ENCODE measurements at regions not wholly inside any gene's neighbourhood (a gene's known extent, or its start where the extent isn't known, plus 50 kb on each side); places are given as distances from the start of the nearest gene placed in this dataset.

DNA sequence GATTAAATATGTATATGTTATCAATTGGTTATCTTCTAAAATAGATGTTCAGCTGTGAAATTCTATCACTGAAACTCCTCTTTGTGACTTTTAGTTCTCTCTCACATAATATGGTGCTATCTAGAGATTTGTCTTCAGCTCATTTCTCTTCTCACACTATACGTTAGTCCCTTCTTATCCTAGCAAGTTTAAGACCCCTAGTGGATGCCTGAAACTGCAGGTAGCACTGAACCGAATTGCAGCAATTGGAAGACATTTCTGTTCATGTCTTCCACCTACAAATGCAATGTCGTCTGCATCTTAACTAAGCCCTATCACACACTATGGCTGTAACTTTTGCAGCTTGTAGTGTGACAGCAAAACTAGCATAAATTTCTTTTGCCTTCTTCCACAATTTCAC lies 442.7 kb upstream of the POM121L12 start:
- no peak overlapping the region for H2AK5ac ChIP-seq (ENCODE audit: low read depth, low read length)
- no peak overlapping the region for H2BK20ac ChIP-seq (ENCODE audit: low read length)
- 90% methylated on average over 3 of the region's 3 CpGs; no CpG with 5 or more reads in 1 of the 2 experiments for WGBS, 2 experiments (ENCODE audit: extremely low coverage in 1 of 2, insufficient coverage in 1 of 2, insufficient read length in 1 of 2, insufficient replicate concordance in 2 of 2, low coverage in 1 of 2, low lambda C conversion rate in 2 of 2, missing lambda C conversion rate in 1 of 2)
- H2BK12ac ChIP-seq (ENCODE audit: low read depth, low read length): no peak overlapping the region
- FAIRE-seq: no peak
- peak overlapping the region; percentile 51; the same call in 1 of the 2 replicates for H2AFZ ChIP-seq (ENCODE audit: low read length)
- no peak overlapping the region for H4K5ac ChIP-seq (ENCODE audit: insufficient read length, low read depth, low read length)
- TF ChIP-seq, protein P1, sequence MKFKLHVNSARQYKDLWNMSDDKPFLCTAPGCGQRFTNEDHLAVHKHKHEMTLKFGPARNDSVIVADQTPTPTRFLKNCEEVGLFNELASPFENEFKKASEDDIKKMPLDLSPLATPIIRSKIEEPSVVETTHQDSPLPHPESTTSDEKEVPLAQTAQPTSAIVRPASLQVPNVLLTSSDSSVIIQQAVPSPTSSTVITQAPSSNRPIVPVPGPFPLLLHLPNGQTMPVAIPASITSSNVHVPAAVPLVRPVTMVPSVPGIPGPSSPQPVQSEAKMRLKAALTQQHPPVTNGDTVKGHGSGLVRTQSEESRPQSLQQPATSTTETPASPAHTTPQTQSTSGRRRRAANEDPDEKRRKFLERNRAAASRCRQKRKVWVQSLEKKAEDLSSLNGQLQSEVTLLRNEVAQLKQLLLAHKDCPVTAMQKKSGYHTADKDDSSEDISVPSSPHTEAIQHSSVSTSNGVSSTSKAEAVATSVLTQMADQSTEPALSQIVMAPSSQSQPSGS (IDR thresholded peaks at IDR 0.05; ENCODE audit: low read length): no peak
- TF ChIP-seq, protein P2, sequence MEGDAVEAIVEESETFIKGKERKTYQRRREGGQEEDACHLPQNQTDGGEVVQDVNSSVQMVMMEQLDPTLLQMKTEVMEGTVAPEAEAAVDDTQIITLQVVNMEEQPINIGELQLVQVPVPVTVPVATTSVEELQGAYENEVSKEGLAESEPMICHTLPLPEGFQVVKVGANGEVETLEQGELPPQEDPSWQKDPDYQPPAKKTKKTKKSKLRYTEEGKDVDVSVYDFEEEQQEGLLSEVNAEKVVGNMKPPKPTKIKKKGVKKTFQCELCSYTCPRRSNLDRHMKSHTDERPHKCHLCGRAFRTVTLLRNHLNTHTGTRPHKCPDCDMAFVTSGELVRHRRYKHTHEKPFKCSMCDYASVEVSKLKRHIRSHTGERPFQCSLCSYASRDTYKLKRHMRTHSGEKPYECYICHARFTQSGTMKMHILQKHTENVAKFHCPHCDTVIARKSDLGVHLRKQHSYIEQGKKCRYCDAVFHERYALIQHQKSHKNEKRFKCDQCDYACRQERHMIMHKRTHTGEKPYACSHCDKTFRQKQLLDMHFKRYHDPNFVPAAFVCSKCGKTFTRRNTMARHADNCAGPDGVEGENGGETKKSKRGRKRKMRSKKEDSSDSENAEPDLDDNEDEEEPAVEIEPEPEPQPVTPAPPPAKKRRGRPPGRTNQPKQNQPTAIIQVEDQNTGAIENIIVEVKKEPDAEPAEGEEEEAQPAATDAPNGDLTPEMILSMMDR (IDR thresholded peaks at IDR 0.05; ENCODE audit: control extremely low read depth in 1 of 3, insufficient read depth in 1 of 3, low read depth in 1 of 3, low read length in 3 of 3): peak in 1 of 3 experiments; percentile 29; a peak in 1 of 4 replicates
- peak; percentile 17 to 19; a peak in 1 of 4 replicates for TF ChIP-seq RAD21 (IDR thresholded peaks at IDR 0.05 in 1 of 2, conservative IDR thresholded peaks at IDR 0.05 in 1 of 2; ENCODE audit: low read depth in 2 of 2, low read length in 2 of 2)
- H3K9me3 ChIP-seq (ENCODE audit: insufficient read depth in 2 of 2, low read depth in 1 of 2, low read length in 1 of 2): peaks cover 6 to 8% of the 10 kb centered on the region in 2 experiments; a peak in 3 of 4 replicates
- H3K14ac ChIP-seq (ENCODE audit: insufficient read length): no peak overlapping the region
- H3K4me3 ChIP-seq (ENCODE audit: extremely low read depth in 1 of 4, insufficient read depth in 2 of 4, low read depth in 3 of 4, low read length in 4 of 4): no peak overlapping the region
- no peak overlapping the region for H2BK120ac ChIP-seq (replicated peaks; ENCODE audit: low read depth, low read length)
- DNase-seq (ENCODE audit: low read depth in 1 of 2, low spot score in 2 of 2): no peak
- no peaks in the 10 kb centered on the region for H4K20me1 ChIP-seq (replicated peaks in 1 of 2; ENCODE audit: control insufficient read depth in 1 of 2, insufficient read depth in 2 of 2, low read length in 2 of 2)
- no peaks in the 10 kb centered on the region for H3K4me1 ChIP-seq (replicated peaks in 1 of 4; ENCODE audit: control insufficient read depth in 3 of 4, insufficient read depth in 4 of 4, low read length in 3 of 4)
- no peak overlapping the region for H3K9ac ChIP-seq (replicated peaks in 1 of 4; ENCODE audit: extremely low read depth in 1 of 4, low read depth in 3 of 4, low read length in 3 of 4)
- no peak overlapping the region for H2BK5ac ChIP-seq (ENCODE audit: low read depth, low read length)
- no peak overlapping the region for H3K4me2 ChIP-seq (ENCODE audit: insufficient read depth in 1 of 2, low read depth in 2 of 2, low read length in 2 of 2)
- no peaks in the 10 kb centered on the region; a peak in 1 of 8 replicates for H3K36me3 ChIP-seq (ENCODE audit: control insufficient read depth in 2 of 4, insufficient read depth in 4 of 4, low read length in 3 of 4)
- H3K23me2 ChIP-seq (ENCODE audit: low read depth, low read length): no peaks in the 10 kb centered on the region
- no peak overlapping the region for H3K18ac ChIP-seq (ENCODE audit: extremely low read depth, low read length)
- H4K8ac ChIP-seq (ENCODE audit: extremely low read depth, insufficient read depth, low read length): no peak overlapping the region
- H3K27ac ChIP-seq (ENCODE audit: low read depth, low read length): no peak overlapping the region
- H3K56ac ChIP-seq (replicated peaks; ENCODE audit: insufficient read length, low read depth, low read length): no peak overlapping the region
- H3K27me3 ChIP-seq (replicated peaks in 1 of 4; ENCODE audit: control insufficient read depth in 3 of 4, extremely low read depth in 1 of 4, insufficient read depth in 3 of 4, low read length in 3 of 4): no peaks in the 10 kb centered on the region
- H3K79me2 ChIP-seq (ENCODE audit: control insufficient read depth in 1 of 2, insufficient read depth in 2 of 2, low read length in 2 of 2): no peaks in the 10 kb centered on the region
- CTCF ChIA-PET (ENCODE audit: partially characterized antibody): interaction anchor here (0.6 to 1.7 kb wide), 4 partner anchors 9 to 112 kb away, joined by 3 to 4 read pairs (median 3); no protein-coding TSS in a partner anchor
- no peak overlapping the region for H2BK15ac ChIP-seq (ENCODE audit: low read length)
- H4K91ac ChIP-seq (replicated peaks; ENCODE audit: insufficient read length, low read length): no peak overlapping the region
- no peaks in the 10 kb centered on the region for H3K79me1 ChIP-seq (ENCODE audit: low read depth, low read length)
- H3K4ac ChIP-seq (replicated peaks; ENCODE audit: insufficient read length, low read depth, low read length): peak overlapping the region; percentile 21
- POLR2A ChIA-PET (ENCODE audit: partially characterized antibody): no interaction called here
- H3K23ac ChIP-seq (ENCODE audit: insufficient read length): no peak overlapping the region

All from H1 (cell line).